Epithelial cell of esophagus (primary cell): ENCODE measurements at regions not wholly inside any gene's neighbourhood (a gene's known extent, or its start where the extent isn't known, plus 50 kb on each side); places are given as distances from the start of the nearest gene placed in this dataset.

Experiments used
- DNase-seq: peaks from one replicate; pipeline ENCODE4 v3.0.0; 2010; ENCODE audit warnings: low read depth
- H3K4me3 ChIP-seq: 2 replicates; pipeline ENCODE4 v1.5.1; 2011; ENCODE audit warnings: mild to moderate bottlenecking, low read length, control low read depth
- TF ChIP-seq, protein P1 (sequence below): IDR thresholded peaks from 2 replicates; pipeline ENCODE4 v1.5.1; 2011; ENCODE audit warnings: low read depth, mild to moderate bottlenecking, low read length, control low read depth, inconsistent platforms; ENCODE audit not compliant: insufficient read depth; ENCODE audit errors: missing control alignments

DNA sequence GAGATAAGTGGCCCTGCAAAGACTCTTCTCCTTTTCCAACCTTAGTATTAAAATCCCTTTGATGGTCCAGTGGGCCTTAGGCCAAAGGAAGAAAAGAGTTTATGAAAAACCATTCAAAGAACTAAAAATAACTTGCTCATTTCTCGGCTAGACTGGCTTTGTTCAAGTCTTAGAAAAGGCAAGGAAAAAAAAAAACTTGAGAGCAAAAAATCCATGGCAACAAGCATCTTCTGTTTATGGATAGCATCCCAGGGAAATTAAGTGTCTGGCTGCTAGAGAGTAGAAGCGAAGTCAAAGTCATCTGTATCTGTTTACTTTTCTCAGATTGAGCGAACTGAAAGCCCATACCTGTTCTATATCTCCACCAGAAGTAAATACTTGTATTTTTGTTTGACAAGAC lies 129.6 kb downstream of the KCTD15 start:
- DNase-seq: no peak
- no peak overlapping the region for H3K4me3 ChIP-seq
- TF ChIP-seq, protein P1, sequence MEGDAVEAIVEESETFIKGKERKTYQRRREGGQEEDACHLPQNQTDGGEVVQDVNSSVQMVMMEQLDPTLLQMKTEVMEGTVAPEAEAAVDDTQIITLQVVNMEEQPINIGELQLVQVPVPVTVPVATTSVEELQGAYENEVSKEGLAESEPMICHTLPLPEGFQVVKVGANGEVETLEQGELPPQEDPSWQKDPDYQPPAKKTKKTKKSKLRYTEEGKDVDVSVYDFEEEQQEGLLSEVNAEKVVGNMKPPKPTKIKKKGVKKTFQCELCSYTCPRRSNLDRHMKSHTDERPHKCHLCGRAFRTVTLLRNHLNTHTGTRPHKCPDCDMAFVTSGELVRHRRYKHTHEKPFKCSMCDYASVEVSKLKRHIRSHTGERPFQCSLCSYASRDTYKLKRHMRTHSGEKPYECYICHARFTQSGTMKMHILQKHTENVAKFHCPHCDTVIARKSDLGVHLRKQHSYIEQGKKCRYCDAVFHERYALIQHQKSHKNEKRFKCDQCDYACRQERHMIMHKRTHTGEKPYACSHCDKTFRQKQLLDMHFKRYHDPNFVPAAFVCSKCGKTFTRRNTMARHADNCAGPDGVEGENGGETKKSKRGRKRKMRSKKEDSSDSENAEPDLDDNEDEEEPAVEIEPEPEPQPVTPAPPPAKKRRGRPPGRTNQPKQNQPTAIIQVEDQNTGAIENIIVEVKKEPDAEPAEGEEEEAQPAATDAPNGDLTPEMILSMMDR: no peak

DNA sequence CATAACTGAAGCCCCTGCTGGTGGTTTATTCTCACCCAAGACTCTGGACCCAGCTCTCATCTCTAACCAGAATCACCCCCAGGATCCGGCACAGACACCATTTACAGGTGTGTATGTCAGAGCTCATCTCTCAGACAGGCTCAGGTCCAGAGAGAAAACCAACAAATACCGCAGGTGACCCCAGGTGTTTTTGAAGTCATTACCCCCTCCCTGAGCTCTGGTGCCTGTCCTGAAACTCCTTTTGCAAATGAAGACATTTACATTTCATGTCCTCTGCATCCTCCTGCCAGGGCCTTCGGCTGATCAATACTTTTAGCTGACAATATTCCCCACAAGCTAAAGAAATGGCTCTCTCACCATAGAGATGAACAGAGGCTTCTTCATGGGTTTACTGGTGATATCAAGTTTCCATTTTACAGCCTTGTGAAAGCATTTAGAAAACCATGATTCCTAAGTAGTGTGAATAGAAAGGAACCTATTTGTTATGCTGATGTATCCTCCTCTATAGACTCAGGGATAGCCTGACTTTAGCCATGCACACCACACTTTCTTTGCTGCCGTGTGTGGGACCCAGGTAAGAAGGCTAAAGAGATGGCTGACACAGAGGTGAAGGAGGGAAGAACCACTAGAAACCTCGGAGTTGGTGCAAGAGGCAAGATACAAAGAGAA lies 131.3 kb downstream of the KCTD15 start:
- no peak overlapping the region for H3K4me3 ChIP-seq
- TF ChIP-seq, protein P1: no peak
- no peak for DNase-seq

DNA sequence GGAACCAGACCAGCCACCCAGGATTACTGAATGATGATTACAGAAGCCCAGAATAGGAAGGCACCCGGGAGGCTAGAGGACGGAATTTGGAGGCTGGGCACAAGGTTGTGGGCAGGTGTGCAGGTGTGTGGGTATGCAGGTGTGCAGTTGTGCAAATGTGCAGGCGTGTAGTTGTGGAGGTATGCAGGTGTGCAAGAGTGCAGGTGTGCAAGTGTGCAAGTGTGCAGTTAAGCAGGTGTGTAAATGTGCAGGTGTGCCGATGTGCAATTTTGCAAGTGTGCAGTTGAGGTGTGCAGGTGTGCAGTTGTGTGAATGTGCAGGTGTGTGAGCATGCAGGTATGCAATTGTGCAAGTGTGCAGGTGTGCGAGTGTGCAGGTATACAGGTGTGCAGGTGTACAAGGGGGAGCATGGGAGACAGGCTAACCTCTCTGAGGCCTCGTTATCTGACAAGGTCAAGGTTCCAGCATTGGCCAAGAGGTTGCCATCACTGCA lies 131.8 kb downstream of the KCTD15 start:
- TF ChIP-seq, protein P1: no peak
- H3K4me3 ChIP-seq: no peak overlapping the region
- no peak for DNase-seq

DNA sequence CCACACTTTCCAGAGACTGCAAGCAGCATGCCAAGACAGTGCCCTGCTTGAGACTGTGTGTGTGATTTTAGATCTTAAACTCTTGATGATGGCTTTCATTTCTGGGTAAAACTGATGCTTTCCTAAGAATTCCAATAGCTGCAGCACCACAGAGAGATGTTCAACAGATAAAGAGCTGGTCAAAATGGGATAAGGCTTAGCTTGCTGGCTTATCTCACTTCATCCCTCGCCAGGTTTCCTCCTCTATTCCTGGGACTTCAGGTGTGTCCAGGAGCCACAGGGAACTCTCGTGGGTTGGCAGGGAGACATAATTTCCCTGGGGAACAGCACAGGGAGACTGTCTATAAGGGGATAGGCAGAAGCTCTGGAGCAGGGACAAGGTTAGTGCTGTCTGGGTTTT lies 137.3 kb downstream of the KCTD15 start:
- H3K4me3 ChIP-seq: no peak overlapping the region
- TF ChIP-seq, protein P1: no peak
- no peak for DNase-seq

DNA sequence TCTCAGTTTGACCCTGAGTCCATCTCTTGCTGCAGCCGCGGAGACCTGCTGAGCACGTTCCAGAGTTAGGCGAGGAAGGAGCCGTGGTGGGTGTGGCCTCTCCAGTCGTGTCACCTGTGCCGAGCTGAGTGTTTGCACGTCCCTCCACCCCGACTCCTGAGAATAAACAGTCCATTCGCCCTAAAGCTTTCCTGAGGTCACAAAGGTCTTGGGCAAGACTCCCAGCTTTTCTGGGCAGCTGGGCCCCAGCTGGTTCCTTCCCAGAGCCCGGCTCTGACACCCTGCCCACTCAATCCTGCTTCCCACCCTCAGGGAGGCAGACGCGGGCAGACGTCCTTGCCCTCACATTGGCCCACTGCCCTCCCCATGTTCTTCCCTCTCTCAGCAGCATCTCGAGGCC lies 142.2 kb downstream of the KCTD15 start:
- DNase-seq: no peak
- TF ChIP-seq, protein P1: no peak
- no peak overlapping the region for H3K4me3 ChIP-seq

DNA sequence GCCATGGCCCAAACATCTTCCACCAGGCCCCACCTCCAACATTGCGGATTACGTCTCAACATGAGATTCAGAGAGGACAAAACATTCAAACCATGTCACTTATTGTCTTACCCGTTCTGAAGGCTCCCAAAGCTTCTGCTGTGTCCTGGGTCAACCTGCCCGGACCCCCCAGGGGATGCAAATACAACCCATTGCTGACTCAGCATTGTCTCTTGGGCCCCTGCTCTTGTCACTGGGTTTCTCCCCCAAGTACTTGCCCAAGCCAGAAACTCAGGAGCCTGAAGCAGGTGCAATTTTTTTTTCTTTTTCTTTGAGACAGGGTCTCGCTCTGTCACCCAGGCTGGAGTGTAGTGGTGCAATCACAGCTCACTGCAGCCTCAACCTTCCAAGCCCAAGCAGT lies 144.5 kb downstream of the KCTD15 start:
- TF ChIP-seq, protein P1: no peak
- H3K4me3 ChIP-seq: no peak overlapping the region
- DNase-seq: no peak
